ENCODE measurements at regions not wholly inside any gene's neighbourhood (a gene's known extent, or its start where the extent isn't known, plus 50 kb on each side); places are given as distances from the start of the nearest gene placed in this dataset.

- TF ChIP-seq CTCF (IDR thresholded peaks at IDR 0.05) (no peak), POLR2A (IDR thresholded peaks at IDR 0.05; ENCODE audit: low read depth) (no peak), POLR2AphosphoS5 (IDR thresholded peaks at IDR 0.05) (no peak), EP300 (IDR thresholded peaks at IDR 0.05) (no peak)
These were observed 156.0 kb upstream of the TWIST2 start for GRCh38 chr2:238691596-238692491.

Measured in esophagus muscularis mucosa (tissue), 4 donors.